Fibroblast of lung (primary cell): ENCODE measurements at regions not wholly inside any gene's neighbourhood (a gene's known extent, or its start where the extent isn't known, plus 50 kb on each side); places are given as distances from the start of the nearest gene placed in this dataset.

Experiments
- EZH2 ChIP-seq: IDR thresholded peaks from 2 replicates; pipeline ENCODE4 v1.5.1; 2012; ENCODE audit warnings: low read length, control low read depth, mild to moderate bottlenecking; ENCODE audit errors: missing control alignments
- TF ChIP-seq, protein P1 (sequence below), 2 donors: IDR thresholded peaks in 1 of 2; conservative IDR thresholded peaks in 1 of 2; 1 replicate in 1 of 2; 2 replicates in 1 of 2; pipeline ENCODE4 v1.5.1; 2011 to 2012; ENCODE audit warnings: low read length in 2 of 2, control low read depth in 1 of 2, inconsistent platforms in 1 of 2, low read depth in 1 of 2, mild to moderate bottlenecking in 1 of 2

DNA sequence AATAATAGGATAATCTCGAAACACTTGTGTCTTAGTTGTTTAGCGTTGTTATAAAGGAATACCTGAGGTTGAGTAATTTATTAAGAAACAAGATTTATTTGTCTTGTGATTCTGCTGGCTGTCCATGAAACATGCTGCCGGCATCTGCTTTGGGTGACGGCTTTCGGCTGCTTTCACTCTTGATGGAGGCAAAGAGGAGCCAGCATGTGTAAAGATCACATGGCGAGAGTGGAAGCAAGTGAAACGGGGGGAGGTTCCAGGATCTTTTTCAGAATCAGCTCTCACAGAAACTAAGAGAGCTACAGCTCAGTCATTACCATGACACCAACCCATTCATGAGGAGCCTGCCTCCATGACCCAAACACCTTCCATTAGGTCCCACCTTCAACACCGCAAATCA, 402.8 kb downstream of the CDC14C start:
- TF ChIP-seq, protein P1, sequence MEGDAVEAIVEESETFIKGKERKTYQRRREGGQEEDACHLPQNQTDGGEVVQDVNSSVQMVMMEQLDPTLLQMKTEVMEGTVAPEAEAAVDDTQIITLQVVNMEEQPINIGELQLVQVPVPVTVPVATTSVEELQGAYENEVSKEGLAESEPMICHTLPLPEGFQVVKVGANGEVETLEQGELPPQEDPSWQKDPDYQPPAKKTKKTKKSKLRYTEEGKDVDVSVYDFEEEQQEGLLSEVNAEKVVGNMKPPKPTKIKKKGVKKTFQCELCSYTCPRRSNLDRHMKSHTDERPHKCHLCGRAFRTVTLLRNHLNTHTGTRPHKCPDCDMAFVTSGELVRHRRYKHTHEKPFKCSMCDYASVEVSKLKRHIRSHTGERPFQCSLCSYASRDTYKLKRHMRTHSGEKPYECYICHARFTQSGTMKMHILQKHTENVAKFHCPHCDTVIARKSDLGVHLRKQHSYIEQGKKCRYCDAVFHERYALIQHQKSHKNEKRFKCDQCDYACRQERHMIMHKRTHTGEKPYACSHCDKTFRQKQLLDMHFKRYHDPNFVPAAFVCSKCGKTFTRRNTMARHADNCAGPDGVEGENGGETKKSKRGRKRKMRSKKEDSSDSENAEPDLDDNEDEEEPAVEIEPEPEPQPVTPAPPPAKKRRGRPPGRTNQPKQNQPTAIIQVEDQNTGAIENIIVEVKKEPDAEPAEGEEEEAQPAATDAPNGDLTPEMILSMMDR (conservative IDR thresholded peaks at IDR 0.05 in 1 of 2, IDR thresholded peaks at IDR 0.05 in 1 of 2; ENCODE audit: low read depth in 1 of 2, low read length in 2 of 2): no peak
- no peak for TF ChIP-seq EZH2
